HG03520 (cell line): ENCODE measurements at regions not wholly inside any gene's neighbourhood (a gene's known extent, or its start where the extent isn't known, plus 50 kb on each side); places are given as distances from the start of the nearest gene placed in this dataset.
A peak's percentile ranks its signal among the peaks of the same experiment; 100 is the strongest.

Experiments used
- ATAC-seq: cut with Tn5 transposase; IDR thresholded peaks from one replicate; pipeline ENCODE4 v1.9.1; 2021; ENCODE audit warnings: mild to moderate bottlenecking, moderate library complexity; ENCODE audit not compliant: unreplicated experiment

DNA sequence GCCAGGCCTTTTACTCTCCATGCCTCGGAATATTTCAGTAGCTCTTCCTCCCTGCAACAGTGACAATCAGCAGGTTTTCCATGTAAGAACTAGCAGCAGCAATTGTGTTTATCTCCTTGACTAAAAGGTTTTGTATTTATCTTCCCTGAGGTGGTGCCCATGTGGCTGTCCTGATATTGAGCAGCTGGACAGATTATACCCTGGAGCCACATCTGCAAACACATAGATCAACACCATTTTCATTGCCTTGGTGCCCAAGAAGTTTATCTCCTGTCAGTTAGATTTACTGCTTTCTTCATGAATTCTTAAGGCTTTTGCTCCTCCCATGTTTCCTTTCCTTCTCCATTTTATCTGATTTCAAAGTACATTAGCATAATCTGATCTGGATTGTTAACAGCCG, 378.4 kb downstream of the SPATA31D1 start:
- ATAC-seq: no peak

DNA sequence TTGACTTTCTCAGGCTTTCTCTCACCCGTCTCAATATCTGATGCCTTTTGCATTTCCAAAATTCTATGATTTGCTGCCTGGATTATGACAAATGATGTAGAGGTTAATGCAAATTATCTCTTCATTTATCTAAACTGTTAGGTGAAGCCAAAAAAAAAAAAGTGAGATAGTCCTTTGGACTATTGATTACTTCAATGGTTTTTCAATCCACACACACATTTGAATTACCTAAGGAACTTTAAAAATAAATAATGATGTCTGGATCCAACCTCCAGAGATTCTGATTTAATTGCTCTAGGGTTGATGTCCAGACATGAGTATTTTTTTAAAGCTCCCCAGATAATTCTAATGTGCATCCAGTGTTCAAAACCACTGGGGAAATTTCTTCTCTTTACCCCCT, 379.4 kb downstream of the SPATA31D1 start:
- no peak for ATAC-seq

DNA sequence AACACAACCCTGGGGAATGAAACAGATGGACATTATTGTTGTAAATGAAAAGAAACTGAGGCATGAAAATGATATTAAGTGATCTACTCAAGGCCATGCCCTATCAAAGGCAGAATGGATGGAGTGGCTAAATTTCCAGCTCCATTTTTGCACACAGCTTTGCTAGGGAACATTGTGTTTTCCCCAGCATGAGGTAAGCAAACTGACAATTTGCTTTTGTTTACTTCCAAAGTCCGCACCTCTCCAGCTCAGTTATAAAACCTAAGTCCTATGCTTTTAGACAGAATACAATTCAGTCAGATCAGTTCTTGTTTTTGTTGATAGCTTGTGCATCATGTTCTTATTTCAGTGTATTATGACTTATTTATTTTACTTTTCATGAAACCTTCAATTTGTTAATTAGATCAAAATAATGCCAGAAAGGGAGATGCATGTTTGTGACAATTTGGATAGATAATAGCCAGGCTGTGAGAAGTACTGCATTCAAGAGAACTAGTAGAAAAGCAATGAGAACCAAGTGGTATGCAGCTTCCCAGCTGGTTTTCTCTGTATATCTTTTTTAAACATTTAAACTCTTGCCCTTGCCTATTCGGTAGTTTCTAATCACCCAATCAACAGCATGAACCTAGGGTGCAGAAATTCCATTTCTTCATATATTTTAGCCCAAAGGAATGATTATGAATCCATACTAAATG, 380.8 kb downstream of the SPATA31D1 start:
- ATAC-seq: no peak

DNA sequence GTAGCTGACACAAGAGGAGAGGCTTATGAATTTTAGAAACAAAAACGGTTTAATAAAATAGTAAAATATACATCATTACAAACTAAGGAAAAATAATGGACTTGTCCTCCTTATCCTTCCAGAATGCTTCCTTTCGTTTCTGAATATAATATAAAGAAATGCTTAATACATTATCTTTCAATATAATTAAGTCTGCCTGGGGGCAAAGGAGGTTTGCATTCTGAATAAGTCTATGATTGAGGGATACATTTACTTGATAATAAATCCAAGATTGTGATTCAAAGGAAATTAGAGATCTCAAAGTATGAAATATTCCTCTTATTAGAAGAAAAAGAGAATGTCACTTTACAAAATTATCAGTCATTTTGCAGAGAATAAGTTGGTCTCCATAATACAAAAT, 386.5 kb downstream of the SPATA31D1 start:
- ATAC-seq: no peak

DNA sequence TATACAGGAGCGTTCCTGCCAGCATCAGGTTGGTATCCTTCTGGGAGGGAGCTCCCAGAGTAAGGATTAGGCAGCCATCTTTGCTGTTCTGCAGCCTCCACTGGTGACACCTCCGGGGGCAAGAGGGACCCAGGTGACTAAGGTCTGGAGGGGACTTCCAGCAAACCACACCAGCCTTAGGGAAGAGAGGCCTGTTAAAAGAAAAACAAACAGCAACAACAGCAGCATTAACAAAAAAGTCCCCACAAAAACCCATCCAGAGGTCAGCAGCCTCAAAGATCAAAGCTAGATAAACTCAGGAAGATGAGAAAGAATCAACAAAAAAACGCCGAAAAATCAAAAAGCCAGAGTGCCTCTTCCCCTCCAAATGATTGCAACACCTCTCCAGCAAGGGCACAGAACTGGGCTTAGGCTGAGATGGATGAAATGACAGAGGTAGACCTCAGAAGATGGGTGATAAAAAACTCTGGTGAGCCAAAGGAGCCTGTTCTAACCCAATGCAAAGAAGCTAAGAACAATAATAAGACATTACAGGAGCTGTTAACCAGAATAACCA, 388.2 kb downstream of the SPATA31D1 start:
- no peak for ATAC-seq

DNA sequence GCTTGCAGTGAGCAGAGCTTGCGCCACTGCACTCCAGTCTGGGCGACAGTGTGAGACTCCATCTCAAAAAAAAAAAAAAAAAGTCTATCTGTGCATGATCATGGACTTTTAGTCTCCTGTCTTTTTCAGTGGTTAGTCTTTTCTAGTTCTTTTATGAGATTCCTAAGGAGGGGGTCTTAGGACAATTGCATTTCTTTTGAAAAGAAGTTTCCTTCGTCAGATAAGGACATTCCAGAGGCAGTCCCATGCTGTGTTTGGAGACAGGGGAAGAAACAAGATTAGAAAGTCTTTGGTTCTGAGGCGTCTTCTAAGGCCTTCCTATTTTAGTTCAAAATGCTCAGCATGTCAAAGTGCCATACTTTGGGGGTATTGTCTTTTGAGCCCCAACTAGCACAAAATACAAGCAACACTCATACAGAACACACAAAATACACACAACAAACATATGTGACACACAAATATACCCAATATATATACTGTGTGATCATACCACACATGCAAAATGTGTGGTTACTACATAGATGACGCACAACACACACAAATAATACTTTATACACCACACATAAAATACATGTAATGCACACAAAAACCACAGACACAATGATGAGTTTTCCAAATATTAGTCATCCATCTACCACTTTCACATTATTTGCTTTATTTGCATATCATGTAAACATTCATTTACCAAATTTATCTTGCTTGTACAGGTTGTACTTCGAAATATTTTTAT, 394.5 kb downstream of the SPATA31D1 start:
- no peak for ATAC-seq

DNA sequence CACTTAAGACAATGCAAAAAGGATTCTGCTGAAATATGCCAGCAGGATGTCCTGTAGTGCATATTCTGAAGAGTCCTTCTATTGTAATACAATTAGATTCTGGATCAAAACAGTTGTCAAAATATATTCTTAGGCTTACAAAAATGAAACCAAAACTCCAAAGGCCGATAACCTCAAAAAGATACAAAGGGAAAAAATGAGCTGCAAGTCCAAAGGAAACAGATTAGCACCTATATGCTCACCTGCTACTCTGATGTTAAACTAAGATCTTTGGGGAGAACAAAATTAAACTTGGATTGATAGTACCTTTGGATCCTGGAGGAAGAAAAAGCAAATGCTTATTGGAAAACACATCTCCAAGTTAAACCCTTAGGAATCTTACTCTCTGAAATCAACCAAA, 397.1 kb downstream of the SPATA31D1 start:
- ATAC-seq: no peak

DNA sequence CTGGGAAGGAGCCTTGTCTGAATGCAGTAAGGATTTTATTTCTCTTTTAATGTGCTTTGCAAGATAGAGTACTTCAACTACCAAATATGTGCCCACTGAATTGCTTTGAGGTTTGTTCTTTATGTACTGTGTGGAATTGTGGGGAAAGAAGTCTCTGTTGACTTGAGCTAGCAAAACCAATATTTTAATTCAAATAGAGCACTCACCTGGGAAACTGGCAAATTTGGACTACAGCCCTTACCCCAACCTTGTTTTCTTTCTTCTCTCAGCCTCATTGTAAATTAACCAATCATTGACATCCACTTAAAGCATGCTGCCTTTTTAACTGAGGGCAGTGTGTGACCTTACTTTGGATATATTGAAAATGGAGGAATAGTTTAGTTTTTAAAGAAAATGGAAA, 409.0 kb downstream of the SPATA31D1 start:
- ATAC-seq: no peak

DNA sequence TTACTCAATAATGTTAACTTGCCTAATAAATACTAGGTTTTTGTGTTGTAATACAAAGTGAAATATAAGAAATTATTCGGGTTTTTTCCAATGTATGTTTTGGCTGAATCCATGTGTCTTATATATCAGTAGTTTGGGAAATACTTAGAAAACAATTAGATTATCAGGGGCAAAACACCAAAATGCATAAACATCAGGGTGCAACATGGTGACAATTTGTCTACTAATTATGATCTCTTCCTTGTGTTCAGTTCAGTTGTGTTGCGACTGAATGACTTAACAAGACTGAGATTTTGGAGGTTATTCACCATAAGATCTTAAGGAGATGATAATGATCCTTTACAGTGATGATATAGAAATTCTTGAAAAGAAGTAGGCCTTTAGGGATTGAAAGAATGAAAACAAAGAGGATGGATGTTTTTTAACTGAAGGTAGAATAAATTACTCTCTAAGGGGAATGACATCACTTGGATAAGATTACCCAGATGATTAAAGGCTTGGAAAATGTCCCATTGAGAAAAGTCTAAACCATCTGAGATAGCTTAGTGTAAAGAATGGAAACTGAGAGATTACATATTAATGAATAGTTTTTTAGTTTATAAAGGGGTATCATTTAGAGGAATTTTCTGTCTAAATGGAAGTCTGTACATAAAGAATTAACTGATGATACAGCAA, 415.8 kb downstream of the SPATA31D1 start:
- no peak for ATAC-seq

DNA sequence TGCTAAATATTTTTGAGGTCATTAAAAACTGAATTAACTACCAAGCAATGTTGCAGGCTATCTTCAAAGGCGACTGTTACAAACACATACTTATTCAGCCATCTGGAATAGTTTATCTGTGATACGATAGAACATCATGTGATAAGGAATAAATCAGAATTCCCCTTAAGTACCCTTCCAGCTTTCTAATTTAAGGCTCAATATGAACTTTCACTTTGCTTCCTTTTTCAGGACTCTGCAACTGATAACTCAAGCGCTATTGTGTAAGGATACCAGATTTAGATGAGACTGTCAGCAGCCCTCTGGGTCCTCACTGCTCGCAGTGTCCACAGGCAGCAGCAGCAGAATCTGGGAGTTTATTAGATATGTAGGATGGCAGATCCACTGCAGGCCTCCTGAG, 416.3 kb downstream of the SPATA31D1 start:
- ATAC-seq: no peak

DNA sequence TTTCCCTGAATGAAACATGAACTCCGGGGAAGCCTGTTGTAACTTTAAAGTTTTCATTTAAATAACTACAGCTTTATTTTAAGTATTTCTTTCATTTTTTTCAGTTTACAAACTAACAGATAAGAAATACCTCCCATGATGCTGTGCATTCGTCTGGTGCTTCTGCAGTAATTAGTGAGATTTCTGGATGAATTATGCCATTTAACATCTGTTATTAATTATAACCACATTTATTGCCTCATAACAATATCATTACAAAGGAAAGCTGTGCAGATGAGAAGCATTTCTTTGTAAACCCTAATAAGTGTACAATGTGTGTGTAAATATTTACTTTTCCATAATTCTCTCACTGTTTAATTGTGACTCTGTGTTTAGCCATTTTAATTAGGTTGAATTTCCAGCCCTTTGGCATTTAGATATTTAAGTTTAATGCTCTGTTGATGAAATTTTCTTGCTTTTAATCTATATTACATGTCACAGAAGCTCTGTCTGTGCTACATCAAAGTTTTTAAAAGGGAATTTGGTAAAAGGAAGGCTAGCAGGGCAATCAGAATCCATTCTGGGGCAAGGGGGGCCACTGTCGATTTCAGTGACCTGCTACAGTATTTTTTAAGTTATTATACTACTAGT, 418.0 kb downstream of the SPATA31D1 start:
- ATAC-seq: no peak

DNA sequence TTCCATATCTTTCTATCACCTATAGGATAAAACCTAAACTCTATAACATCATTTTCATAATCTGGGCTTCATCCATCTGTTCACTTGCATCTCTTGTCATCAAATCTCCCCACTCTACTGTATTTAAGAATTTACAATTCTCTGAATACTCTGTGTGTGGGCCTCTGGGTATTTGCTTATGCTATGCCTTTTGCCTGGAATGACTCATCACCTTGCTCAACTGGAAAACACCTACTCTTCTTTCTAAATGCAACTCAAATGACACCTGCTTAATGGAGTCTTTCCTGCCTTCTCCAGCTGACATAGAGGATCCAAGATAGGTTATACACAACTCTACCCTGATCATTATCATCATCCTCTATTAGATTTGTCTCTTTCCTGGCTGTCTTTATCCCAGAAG, 421.7 kb downstream of the SPATA31D1 start:
- peak; percentile 87 for ATAC-seq

DNA sequence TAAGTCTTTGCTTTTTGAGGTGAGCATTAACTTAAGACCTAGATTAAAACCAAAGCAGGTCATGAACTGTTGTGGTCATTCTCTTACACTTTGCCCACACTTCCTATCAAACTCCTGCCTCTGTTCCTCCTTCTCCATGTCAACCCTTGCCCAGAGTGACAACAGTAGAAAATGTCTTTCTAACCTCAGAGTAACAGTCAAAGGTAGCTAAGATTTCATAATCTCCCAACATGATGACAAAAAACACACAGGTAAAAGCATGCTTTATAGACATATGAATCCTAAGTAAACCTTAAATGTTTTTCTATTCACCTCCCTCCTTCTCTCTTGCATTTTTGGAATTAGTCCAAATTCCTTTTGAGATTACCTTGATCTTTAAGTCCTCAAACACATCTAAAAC, 422.3 kb downstream of the SPATA31D1 start:
- ATAC-seq: no peak

DNA sequence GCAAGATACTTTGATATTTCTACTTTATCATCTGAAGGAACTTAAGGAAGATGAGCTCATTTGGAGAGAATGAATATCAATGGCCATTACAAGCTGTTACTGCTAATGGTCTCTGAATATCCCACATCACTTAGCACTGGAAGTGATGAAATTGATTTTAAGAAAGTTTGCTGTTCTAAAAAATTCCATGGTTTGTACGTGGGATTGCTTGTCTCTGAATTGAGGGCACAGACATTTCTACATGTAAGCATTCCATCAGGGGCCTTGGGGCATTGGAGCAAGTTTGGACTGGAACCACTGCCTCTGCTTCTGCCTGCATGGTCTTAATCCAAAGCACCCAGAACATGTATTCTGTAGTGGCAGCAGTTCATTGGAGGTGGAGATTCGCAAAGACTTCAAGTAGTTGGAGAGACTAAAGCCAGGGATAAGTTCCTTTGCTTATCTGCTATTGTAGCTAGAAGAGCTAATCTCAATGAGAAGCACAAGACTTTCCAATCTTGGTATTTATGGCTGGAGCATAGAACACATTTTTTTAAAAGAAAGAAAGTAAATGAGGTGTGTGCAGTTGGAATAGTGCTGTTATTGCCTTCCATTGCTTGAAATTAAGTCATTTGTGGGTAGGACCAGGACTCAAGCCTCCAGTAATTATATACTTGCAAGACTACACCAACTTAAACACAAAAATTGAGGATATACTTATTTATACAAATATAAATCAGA, 424.2 kb downstream of the SPATA31D1 start:
- ATAC-seq: no peak

DNA sequence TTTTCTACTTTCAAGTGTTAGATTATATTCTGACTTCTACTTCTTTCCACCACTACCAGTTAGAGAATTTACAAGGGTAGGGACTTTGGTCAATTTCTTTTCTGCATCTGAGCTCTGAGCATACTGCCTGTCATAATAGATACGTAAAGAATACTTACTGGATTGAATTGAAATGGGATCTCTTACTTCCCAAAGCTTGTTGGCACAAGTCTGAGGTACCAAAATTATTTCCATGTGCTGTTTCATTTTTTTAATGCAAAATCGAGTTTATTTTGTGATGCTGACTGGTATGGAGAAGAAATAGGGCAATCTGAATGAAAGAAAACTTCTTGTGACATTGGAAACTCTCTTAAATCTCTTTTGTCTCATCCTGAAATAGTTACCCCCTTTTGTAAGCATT, 428.9 kb downstream of the SPATA31D1 start:
- ATAC-seq: no peak

DNA sequence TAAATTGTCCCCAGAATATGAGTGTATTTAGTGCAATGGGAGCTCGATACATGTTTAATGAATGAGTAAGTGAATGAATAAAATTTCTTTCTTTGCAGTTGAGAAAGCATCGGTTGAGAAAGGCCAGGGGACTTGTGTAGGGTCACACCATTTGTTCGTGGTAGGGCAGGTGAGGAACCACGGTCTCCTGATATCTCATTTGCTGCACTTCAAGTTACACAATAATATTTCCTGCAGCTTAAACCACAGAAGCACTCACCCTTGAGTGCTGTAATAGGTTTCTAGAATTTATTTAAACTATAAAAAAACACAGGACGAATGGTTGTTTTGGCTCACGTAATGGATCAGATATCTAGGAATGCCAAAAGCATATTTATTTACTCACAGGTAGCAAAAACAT, 429.8 kb downstream of the SPATA31D1 start:
- ATAC-seq: no peak

DNA sequence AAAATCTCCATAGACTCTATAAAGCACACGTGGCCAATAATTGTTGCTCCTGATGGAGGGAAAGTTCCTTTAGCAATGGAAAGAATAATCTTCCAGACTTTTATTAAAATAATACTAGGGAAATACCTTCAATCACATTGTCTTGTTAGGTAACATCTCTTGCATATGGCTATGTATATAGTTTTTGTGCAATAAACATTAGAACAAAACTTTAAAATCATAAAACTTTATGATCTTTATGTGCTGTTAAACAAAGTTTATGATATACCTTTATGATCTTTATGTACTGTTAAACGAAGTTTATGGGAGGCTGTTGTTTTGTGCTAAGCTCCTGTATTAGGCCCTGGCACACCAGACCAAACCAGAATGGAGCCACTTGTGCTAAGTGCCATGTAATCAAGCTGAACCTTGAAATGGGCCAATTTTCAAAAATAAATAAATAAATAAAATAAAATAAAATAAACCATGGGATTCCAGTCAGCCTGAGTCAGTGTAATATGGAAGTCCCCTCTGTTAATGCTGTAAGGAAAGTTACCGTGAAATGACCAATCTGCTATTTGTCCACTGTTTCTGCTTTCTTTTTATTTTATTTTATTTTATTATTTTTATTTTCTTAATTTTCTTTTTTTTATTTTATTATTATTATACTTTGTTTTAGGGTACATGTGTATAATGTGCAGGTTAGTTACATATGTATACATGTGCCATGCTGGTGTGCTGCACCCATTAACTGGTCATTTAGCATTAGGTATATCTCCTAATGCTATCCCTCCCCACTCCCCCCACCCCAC, 431.3 kb downstream of the SPATA31D1 start:
- no peak for ATAC-seq

DNA sequence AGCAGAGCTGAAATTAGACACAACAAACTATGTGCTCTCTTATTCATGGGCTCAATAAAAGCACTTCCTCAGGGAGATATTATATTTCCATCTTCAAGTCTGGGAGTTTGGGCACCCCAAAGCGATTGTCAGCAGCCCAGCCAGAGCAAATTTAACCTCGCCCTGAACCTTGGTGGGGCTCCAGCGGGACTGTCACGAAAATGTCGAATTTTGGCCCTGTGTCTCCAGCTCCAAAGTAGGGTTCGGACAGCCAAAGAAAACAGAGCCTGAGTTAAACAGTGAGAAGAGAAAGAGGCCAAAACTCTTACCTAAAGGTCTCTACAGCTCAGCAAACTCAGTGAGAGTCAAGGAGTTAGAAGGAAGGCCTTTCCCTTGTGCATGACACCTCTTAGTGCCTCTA, 432.9 kb downstream of the SPATA31D1 start:
- ATAC-seq: no peak

DNA sequence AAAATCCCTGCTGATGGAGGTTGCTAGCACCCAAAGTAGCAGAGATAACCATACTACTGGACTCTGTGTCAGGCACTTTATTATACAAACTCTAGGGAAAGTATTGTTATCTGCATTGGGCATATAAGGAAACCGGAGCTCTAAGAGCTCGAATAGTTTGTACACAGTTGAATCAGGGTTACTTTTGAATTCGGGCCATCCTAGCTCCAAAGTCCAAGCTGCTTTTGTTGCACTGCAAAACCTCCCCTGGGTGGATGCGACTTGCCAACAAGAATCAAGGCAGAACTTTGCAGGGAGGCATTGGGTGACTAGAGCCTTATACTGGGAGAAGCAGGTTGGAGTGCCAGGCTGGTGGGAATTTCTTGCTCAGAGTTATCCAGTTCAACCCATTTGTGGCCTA, 435.1 kb downstream of the SPATA31D1 start:
- no peak for ATAC-seq

DNA sequence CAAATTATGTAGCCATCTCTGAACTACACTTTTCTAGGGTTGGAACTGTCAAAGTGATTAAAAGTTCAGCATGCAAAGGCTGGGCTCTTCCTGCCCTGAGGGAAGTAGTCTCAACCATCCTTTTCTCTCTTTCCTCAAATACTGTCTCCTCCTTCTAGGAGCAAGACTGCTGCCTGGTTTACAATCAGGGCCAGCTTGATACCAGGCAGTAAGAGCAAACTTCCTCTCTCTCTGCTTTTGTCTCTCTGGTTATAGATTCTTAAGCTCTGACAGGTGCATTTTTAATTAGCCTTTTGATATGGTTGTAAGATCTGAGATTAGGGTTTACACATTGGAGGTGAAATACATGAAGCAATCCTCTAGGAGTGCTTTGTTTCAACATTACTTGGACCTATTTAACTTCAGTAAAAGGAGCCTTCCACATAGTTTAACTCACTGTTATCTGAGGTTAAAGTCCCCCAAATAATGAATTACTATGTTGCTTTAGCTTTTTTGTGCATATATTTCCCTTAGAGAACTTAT, 436.1 kb downstream of the SPATA31D1 start:
- no peak for ATAC-seq
